T-cell (primary cell): ENCODE measurements at regions not wholly inside any gene's neighbourhood (a gene's known extent, or its start where the extent isn't known, plus 50 kb on each side); places are given as distances from the start of the nearest gene placed in this dataset.

Experiments
- ATAC-seq, 4 experiments: fragments of 200-7000 bp in 3 of 4; fragments of 150-1000 bp in 1 of 4; cut with Tn5 transposase; replicated peaks in 1 of 4; 1 replicate in 3 of 4; 2 replicates in 1 of 4; pipeline ENCODE4 v1.10.0; 2021; ENCODE audit warnings: moderate library complexity in 3 of 4, mild to moderate bottlenecking in 2 of 4, moderate number of reproducible peaks in 1 of 4
- CTCF ChIA-PET, 2 donors: fragments of 300-600 bp; sonication (Branson Sonifier 250); formaldehyde crosslinking; loops; one replicate each; lab custom pipeline; 2022; ENCODE audit warnings: antibody characterized with exemption in 2 of 2; lab: Charles Lee
- POLR2A ChIA-PET, 2 donors: fragments of 300-600 bp; sonication (Branson Sonifier 250); formaldehyde crosslinking; loops; one replicate each; lab custom pipeline; 2022; ENCODE audit warnings: antibody characterized with exemption in 2 of 2; lab: Charles Lee
- DNase-seq, 35 experiments: peaks; one replicate each; pipeline versions ENCODE4 v3.0.0 to v3.0.0-alpha.2; 2013 to 2023
- H3K27ac ChIP-seq: one replicate; pipeline ENCODE4 v1.5.1; 2013; ENCODE audit warnings: low read length
- H3K27me3 ChIP-seq, 2 experiments: replicated peaks in 1 of 2; 1 replicate in 1 of 2; 2 replicates in 1 of 2; pipeline versions ENCODE4 v1.6.1 to v1.7.0; 2013; ENCODE audit warnings: low read length in 1 of 2, mixed read lengths in 1 of 2; ENCODE audit not compliant: control insufficient read depth in 2 of 2, insufficient read depth in 2 of 2; ENCODE audit errors: extremely low read depth in 1 of 2
- H3K36me3 ChIP-seq, 2 donors: 1 replicate in 1 of 2; 2 replicates in 1 of 2; pipeline versions ENCODE4 v1.6.1 to v1.7.0; 2013; ENCODE audit warnings: low read length in 1 of 2; ENCODE audit not compliant: control insufficient read depth in 2 of 2, insufficient read depth in 1 of 2; ENCODE audit errors: extremely low read depth in 1 of 2
- H3K4me1 ChIP-seq, 2 experiments: 1 replicate in 1 of 2; 2 replicates in 1 of 2; pipeline versions ENCODE4 v1.6.1 to v1.7.0; 2013; ENCODE audit warnings: low read length in 2 of 2, mixed read lengths in 1 of 2; ENCODE audit not compliant: insufficient read depth in 2 of 2, control insufficient read depth in 1 of 2; ENCODE audit errors: extremely low read depth in 1 of 2
- H3K4me3 ChIP-seq, 2 donors: 1 replicate in 1 of 2; 2 replicates in 1 of 2; pipeline versions ENCODE4 v1.5.1 to v1.7.0; 2013; ENCODE audit warnings: mild to moderate bottlenecking in 2 of 2, low read length in 1 of 2, moderate library complexity in 1 of 2; ENCODE audit not compliant: control insufficient read depth in 1 of 2; ENCODE audit errors: extremely low read depth in 1 of 2
- H3K9me3 ChIP-seq: 2 replicates; pipeline ENCODE4 v1.7.0; 2013
- H3K27ac Mint-ChIP-seq, 2 donors: one replicate each; pipeline ENCODE4 v1.8.0; 2020 to 2021; ENCODE audit warnings: mild to moderate bottlenecking in 2 of 2, mixed read lengths in 2 of 2
- H3K27me3 Mint-ChIP-seq, 2 donors: one replicate each; pipeline ENCODE4 v1.8.0; 2021 to 2022; ENCODE audit warnings: mixed read lengths in 2 of 2
- H3K36me3 Mint-ChIP-seq: one replicate; pipeline ENCODE4 v1.8.0; 2021; ENCODE audit warnings: mixed read lengths
- H3K4me1 Mint-ChIP-seq, 3 donors: one replicate each; pipeline ENCODE4 v1.8.0; 2020 to 2022; ENCODE audit warnings: mixed read lengths in 3 of 3, mild to moderate bottlenecking in 1 of 3
- H3K4me3 Mint-ChIP-seq, 3 donors: one replicate each; pipeline ENCODE4 v1.8.0; 2020 to 2022; ENCODE audit warnings: mild to moderate bottlenecking in 3 of 3, mixed read lengths in 3 of 3, moderate library complexity in 3 of 3
- H3K9me3 Mint-ChIP-seq, 3 donors: one replicate each; pipeline ENCODE4 v1.8.0; 2020 to 2022; ENCODE audit warnings: mixed read lengths in 3 of 3
- WGBS: methylation state at CpG from one replicate; pipeline ENCODE4 v1.1.5; 2013; ENCODE audit warnings: missing lambda C conversion rate; ENCODE audit not compliant: insufficient coverage; 5-methylcytosine and 5-hydroxymethylcytosine counted together

GRCh38 chr3:24605511-24606028 lies 110.9 kb upstream of the THRB start:
- WGBS: no CpG with 5 or more reads among the region's 4 CpGs
- H3K27me3 Mint-ChIP-seq: no peaks in the 10 kb centered on the region
- Histone ChIP-seq H3K4me1 (no peaks in the 10 kb centered on the region), H3K9me3 (no peaks in the 10 kb centered on the region), H3K27ac (no peak overlapping the region), H3K27me3 (no peaks in the 10 kb centered on the region), H3K36me3 (no peaks in the 10 kb centered on the region), H3K4me3 (no peak overlapping the region)
- H3K4me1 Mint-ChIP-seq: no peaks in the 10 kb centered on the region
- ChIA-PET POLR2A (no interaction called here), CTCF (no interaction called here)
- ATAC-seq (no peak), DNase-seq (no peak)
- no peak overlapping the region for H3K27ac Mint-ChIP-seq
- no peak overlapping the region for H3K4me3 Mint-ChIP-seq
- H3K36me3 Mint-ChIP-seq: no peaks in the 10 kb centered on the region
- H3K9me3 Mint-ChIP-seq: peaks cover 0 to 8% (median 0%) of the 10 kb centered on the region in 3 donors

- Mint-ChIP-seq H3K9me3 (peaks cover 0 to 8% (median 0%) of the 10 kb centered on the region in 3 donors), H3K4me1 (no peaks in the 10 kb centered on the region), H3K4me3 (no peak overlapping the region), H3K36me3 (no peaks in the 10 kb centered on the region), H3K27ac (no peak overlapping the region), H3K27me3 (no peaks in the 10 kb centered on the region)
- CTCF ChIA-PET: no interaction called here
- DNase-seq: no peak
- ATAC-seq: no peak
- Histone ChIP-seq H3K27ac (no peak overlapping the region), H3K4me1 (no peaks in the 10 kb centered on the region), H3K27me3 (no peaks in the 10 kb centered on the region), H3K9me3 (no peaks in the 10 kb centered on the region), H3K4me3 (no peak overlapping the region), H3K36me3 (no peaks in the 10 kb centered on the region)
- POLR2A ChIA-PET: no interaction called here
Observed at GRCh38 chr3:24607281-24607680, 112.6 kb upstream of the THRB start.

GRCh38 chr3:24608701-24609390 lies 114.2 kb upstream of the THRB start:
- Mint-ChIP-seq H3K9me3 (peaks cover 0 to 10% (median 0%) of the 10 kb centered on the region in 3 donors), H3K27me3 (no peaks in the 10 kb centered on the region), H3K27ac (no peak overlapping the region), H3K36me3 (no peaks in the 10 kb centered on the region), H3K4me1 (no peaks in the 10 kb centered on the region), H3K4me3 (no peak overlapping the region)
- DNase-seq: no peak
- no peaks in the 10 kb centered on the region for H3K36me3 ChIP-seq
- 80% methylated on average over 1 of the region's 3 CpGs for WGBS
- H3K4me3 ChIP-seq: no peak overlapping the region
- H3K4me1 ChIP-seq: no peaks in the 10 kb centered on the region
- H3K27ac ChIP-seq: no peak overlapping the region
- no peak for ATAC-seq
- no peaks in the 10 kb centered on the region for H3K27me3 ChIP-seq
- ChIA-PET POLR2A (no interaction called here), CTCF (no interaction called here)
- H3K9me3 ChIP-seq: no peaks in the 10 kb centered on the region

GRCh38 chr3:24614359-24614758 lies 119.7 kb upstream of the THRB start:
- no peaks in the 10 kb centered on the region for H3K36me3 Mint-ChIP-seq

GRCh38 chr3:24615177-24615576 lies 120.5 kb upstream of the THRB start:
- CTCF ChIA-PET: no interaction called here
- no peak overlapping the region for H3K27ac Mint-ChIP-seq
- no peak overlapping the region for H3K4me3 ChIP-seq
- POLR2A ChIA-PET: no interaction called here
- no peaks in the 10 kb centered on the region for H3K27me3 ChIP-seq
- no peaks in the 10 kb centered on the region for H3K36me3 ChIP-seq
- peaks cover 0 to 2% (median 0%) of the 10 kb centered on the region in 3 donors for H3K9me3 Mint-ChIP-seq
- no CpG with 5 or more reads among the region's 2 CpGs for WGBS
- DNase-seq (no peak), ATAC-seq (no peak)
- H3K9me3 ChIP-seq: no peaks in the 10 kb centered on the region
- H3K4me1 ChIP-seq: no peaks in the 10 kb centered on the region
- H3K4me1 Mint-ChIP-seq: no peaks in the 10 kb centered on the region
- no peaks in the 10 kb centered on the region for H3K27me3 Mint-ChIP-seq
- H3K36me3 Mint-ChIP-seq: no peaks in the 10 kb centered on the region
- no peak overlapping the region for H3K4me3 Mint-ChIP-seq
- no peak overlapping the region for H3K27ac ChIP-seq

More at GRCh38 chr3:24614359-24614758, 119.7 kb upstream of the THRB start:
- Histone ChIP-seq H3K36me3 (no peaks in the 10 kb centered on the region), H3K4me1 (no peaks in the 10 kb centered on the region), H3K27me3 (no peaks in the 10 kb centered on the region), H3K4me3 (no peak overlapping the region), H3K9me3 (no peaks in the 10 kb centered on the region), H3K27ac (no peak overlapping the region)
- H3K27me3 Mint-ChIP-seq: no peaks in the 10 kb centered on the region
- ChIA-PET CTCF (interaction anchor here in 1 of 2 donors (0.7 kb wide), 1 partner anchor 1908 kb away, joined by 3 read pairs; no protein-coding TSS in a partner anchor), POLR2A (no interaction called here)
- no peaks in the 10 kb centered on the region for H3K4me1 Mint-ChIP-seq
- DNase-seq: no peak
- H3K27ac Mint-ChIP-seq: no peak overlapping the region
- H3K9me3 Mint-ChIP-seq: peaks cover 0 to 2% (median 0%) of the 10 kb centered on the region in 3 donors
- H3K4me3 Mint-ChIP-seq: no peak overlapping the region
- WGBS: no CpG with 5 or more reads among the region's 1 CpG
- ATAC-seq: no peak

GRCh38 chr3:24616110-24616829 lies 121.6 kb upstream of the THRB start:
- H3K4me3 Mint-ChIP-seq: no peak overlapping the region
- CTCF ChIA-PET: no interaction called here

More at GRCh38 chr3:24616110-24616829, 121.6 kb upstream of the THRB start:
- POLR2A ChIA-PET: no interaction called here
- Histone ChIP-seq H3K9me3 (no peaks in the 10 kb centered on the region), H3K4me3 (no peak overlapping the region), H3K36me3 (no peaks in the 10 kb centered on the region), H3K27me3 (no peaks in the 10 kb centered on the region), H3K4me1 (no peaks in the 10 kb centered on the region), H3K27ac (no peak overlapping the region)
- ATAC-seq (no peak), DNase-seq (no peak)
- Mint-ChIP-seq H3K27ac (no peak overlapping the region), H3K36me3 (no peaks in the 10 kb centered on the region), H3K4me1 (no peaks in the 10 kb centered on the region), H3K9me3 (peaks cover 0 to 2% (median 0%) of the 10 kb centered on the region in 3 donors), H3K27me3 (no peaks in the 10 kb centered on the region)
- WGBS: no CpG with 5 or more reads among the region's 1 CpG
